ENCODE measurements at regions not wholly inside any gene's neighbourhood (a gene's known extent, or its start where the extent isn't known, plus 50 kb on each side); places are given as distances from the start of the nearest gene placed in this dataset.

DNA sequence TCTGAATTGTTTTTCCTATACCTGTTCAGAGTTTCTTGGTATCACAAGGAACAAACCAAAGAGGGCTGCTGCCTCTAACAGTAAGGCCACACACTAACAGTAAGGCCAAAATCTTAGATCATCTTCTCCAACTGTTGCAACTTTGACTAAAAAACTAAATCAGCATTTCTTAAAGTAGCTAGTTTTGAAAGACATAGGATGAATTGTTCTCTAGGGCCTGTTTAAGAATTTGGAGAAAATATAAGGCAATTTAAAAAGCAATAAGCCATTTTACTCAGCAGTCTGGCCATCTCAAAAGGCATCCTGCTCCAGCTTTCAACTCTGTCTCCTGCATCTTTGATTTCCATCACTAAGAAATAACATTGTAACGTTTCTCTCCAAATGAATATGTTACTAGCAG lies 105.0 kb upstream of the MON1B start:
- no peaks in the 10 kb centered on the region for H3K36me3 ChIP-seq (ENCODE audit: control insufficient read depth, insufficient read depth, low read length)
- intact Hi-C loops (cut with micrococcal nuclease; ENCODE audit: unreplicated experiment) (no loop called here), in situ Hi-C loops (cut with HindIII; ENCODE audit: low pct_unique_long_range_greater_than_20kb, low sequenced_read_pairs) (no loop called here)
- H3K4me3 ChIP-seq (ENCODE audit: low read depth in 2 of 2, low read length in 2 of 2) = no peak overlapping the region
- CTCF ChIA-PET = no interaction called here
- ATAC-seq (no peak), DNase-seq (ENCODE audit: low read depth, low spot score) (no peak)
- TF ChIP-seq, protein P1, sequence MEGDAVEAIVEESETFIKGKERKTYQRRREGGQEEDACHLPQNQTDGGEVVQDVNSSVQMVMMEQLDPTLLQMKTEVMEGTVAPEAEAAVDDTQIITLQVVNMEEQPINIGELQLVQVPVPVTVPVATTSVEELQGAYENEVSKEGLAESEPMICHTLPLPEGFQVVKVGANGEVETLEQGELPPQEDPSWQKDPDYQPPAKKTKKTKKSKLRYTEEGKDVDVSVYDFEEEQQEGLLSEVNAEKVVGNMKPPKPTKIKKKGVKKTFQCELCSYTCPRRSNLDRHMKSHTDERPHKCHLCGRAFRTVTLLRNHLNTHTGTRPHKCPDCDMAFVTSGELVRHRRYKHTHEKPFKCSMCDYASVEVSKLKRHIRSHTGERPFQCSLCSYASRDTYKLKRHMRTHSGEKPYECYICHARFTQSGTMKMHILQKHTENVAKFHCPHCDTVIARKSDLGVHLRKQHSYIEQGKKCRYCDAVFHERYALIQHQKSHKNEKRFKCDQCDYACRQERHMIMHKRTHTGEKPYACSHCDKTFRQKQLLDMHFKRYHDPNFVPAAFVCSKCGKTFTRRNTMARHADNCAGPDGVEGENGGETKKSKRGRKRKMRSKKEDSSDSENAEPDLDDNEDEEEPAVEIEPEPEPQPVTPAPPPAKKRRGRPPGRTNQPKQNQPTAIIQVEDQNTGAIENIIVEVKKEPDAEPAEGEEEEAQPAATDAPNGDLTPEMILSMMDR (IDR thresholded peaks at IDR 0.05) = no peak
- TF ChIP-seq TCF7L2 (IDR thresholded peaks at IDR 0.05; ENCODE audit: low read depth, low read length) = no peak
- TF ChIP-seq, protein P2, sequence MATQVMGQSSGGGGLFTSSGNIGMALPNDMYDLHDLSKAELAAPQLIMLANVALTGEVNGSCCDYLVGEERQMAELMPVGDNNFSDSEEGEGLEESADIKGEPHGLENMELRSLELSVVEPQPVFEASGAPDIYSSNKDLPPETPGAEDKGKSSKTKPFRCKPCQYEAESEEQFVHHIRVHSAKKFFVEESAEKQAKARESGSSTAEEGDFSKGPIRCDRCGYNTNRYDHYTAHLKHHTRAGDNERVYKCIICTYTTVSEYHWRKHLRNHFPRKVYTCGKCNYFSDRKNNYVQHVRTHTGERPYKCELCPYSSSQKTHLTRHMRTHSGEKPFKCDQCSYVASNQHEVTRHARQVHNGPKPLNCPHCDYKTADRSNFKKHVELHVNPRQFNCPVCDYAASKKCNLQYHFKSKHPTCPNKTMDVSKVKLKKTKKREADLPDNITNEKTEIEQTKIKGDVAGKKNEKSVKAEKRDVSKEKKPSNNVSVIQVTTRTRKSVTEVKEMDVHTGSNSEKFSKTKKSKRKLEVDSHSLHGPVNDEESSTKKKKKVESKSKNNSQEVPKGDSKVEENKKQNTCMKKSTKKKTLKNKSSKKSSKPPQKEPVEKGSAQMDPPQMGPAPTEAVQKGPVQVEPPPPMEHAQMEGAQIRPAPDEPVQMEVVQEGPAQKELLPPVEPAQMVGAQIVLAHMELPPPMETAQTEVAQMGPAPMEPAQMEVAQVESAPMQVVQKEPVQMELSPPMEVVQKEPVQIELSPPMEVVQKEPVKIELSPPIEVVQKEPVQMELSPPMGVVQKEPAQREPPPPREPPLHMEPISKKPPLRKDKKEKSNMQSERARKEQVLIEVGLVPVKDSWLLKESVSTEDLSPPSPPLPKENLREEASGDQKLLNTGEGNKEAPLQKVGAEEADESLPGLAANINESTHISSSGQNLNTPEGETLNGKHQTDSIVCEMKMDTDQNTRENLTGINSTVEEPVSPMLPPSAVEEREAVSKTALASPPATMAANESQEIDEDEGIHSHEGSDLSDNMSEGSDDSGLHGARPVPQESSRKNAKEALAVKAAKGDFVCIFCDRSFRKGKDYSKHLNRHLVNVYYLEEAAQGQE (IDR thresholded peaks at IDR 0.05; ENCODE audit: insufficient read depth in 1 of 2, low read depth in 2 of 2, low read length in 1 of 2) = no peak
- TF ChIP-seq POLR2AphosphoS5 (IDR thresholded peaks at IDR 0.05; ENCODE audit: low read depth, low read length) = no peak
- no peak for TF ChIP-seq SIN3A (IDR thresholded peaks at IDR 0.05; ENCODE audit: borderline replicate concordance, insufficient read depth, low read depth, low read length)
- BruUV-seq (replicated peaks) = no TSS peak
- H3K9me3 ChIP-seq (ENCODE audit: control insufficient read depth, insufficient read depth, low read depth, low read length) = no peaks in the 10 kb centered on the region
- no peaks in the 10 kb centered on the region for H3K27me3 ChIP-seq (ENCODE audit: control insufficient read depth, insufficient read depth, low read length)
- no peak overlapping the region for H3K27ac ChIP-seq (ENCODE audit: low read length)
- no peaks in the 10 kb centered on the region for H3K4me1 ChIP-seq (ENCODE audit: control insufficient read depth, insufficient read depth, low read length)
- POLR2A ChIA-PET = no interaction called here

DNA sequence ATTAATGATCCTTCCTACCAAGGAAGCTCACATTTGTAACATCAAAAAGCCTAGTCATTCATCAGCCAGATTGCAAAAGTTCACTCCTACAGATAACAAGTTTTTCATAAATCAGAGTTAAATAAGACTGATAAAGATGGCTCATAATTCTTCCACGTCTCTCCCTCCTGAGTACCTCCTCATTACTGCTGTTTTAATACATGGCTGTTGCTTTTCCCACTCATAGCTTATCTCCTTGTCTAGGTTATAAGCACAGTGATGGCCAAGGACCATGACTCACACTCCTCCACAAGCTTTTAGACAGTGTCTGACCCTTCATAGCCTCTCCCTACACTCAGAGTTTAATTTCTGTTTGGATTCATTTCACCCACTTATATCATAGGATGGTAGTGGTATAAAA lies 100.9 kb upstream of the MON1B start:
- H3K27me3 ChIP-seq (ENCODE audit: control insufficient read depth, insufficient read depth, low read length) = no peaks in the 10 kb centered on the region

More for the DNA sequence above, 100.9 kb upstream of the MON1B start:
- intact Hi-C loops (cut with micrococcal nuclease; ENCODE audit: unreplicated experiment) = no loop called here
- TF ChIP-seq TCF7L2 (IDR thresholded peaks at IDR 0.05; ENCODE audit: low read depth, low read length) (no peak), SIN3A (IDR thresholded peaks at IDR 0.05; ENCODE audit: borderline replicate concordance, insufficient read depth, low read depth, low read length) (no peak)
- TF ChIP-seq, protein P2 (IDR thresholded peaks at IDR 0.05; ENCODE audit: insufficient read depth in 1 of 2, low read depth in 2 of 2, low read length in 1 of 2) = no peak
- TF ChIP-seq, protein P1 (IDR thresholded peaks at IDR 0.05) = no peak
- no TSS peak for BruUV-seq (replicated peaks)
- ATAC-seq (no peak), DNase-seq (ENCODE audit: low read depth, low spot score) (no peak)
- H3K9me3 ChIP-seq (ENCODE audit: control insufficient read depth, insufficient read depth, low read depth, low read length) = no peaks in the 10 kb centered on the region
- in situ Hi-C loops (cut with HindIII; ENCODE audit: low pct_unique_long_range_greater_than_20kb, low sequenced_read_pairs) = no loop called here
- H3K36me3 ChIP-seq (ENCODE audit: control insufficient read depth, insufficient read depth, low read length) = no peaks in the 10 kb centered on the region
- H3K4me3 ChIP-seq (ENCODE audit: low read depth in 2 of 2, low read length in 2 of 2) = no peak overlapping the region
- H3K27ac ChIP-seq (ENCODE audit: low read length) = no peak overlapping the region
- ChIA-PET POLR2A (no interaction called here), CTCF (no interaction called here)
- H3K4me1 ChIP-seq (ENCODE audit: control insufficient read depth, insufficient read depth, low read length) = no peaks in the 10 kb centered on the region
